ENCODE measurements at regions not wholly inside any gene's neighbourhood (a gene's known extent, or its start where the extent isn't known, plus 50 kb on each side); places are given as distances from the start of the nearest gene placed in this dataset.
A peak's percentile ranks its signal among the peaks of the same experiment; 100 is the strongest.
"Not testable (repeated sequence)": the region's sequence is repeated elsewhere in the genome, so short reads cannot be mapped to it uniquely, and the experiment has no call there.

DNA sequence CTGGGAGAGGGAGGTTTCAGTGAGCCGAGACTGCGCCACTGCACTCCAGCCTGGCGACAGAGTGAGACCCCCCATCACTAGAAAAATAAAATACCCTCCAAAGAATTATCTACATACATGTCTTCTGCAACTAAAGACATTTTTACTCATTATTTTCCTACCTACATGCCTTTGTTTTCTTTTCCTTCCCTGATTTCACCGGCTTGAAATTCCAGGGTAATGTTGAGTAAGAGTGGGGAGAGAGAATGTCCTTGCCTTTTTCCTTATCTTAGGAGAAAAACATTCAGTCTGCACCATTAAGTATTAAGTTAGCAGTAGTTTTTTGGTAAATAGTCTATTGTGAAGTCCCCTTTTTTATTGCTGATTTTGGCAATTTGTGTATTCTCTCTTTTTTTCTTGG lies 82.4 kb upstream of the C15orf39 start:
- Mint-ChIP-seq H3K4me1 (ENCODE audit: low read depth) (peaks cover 24% of the 10 kb centered on the region), H3K9me3 (peaks cover 12% of the 10 kb centered on the region), H3K36me3 (ENCODE audit: low read depth) (peaks cover 23% of the 10 kb centered on the region)
- not testable (repeated sequence) for DNase-seq (ENCODE audit: low spot score); H3K4me3 Mint-ChIP-seq; H3K27ac Mint-ChIP-seq; H3K27me3 Mint-ChIP-seq (ENCODE audit: low read depth)

- no peak overlapping the region for H3K4me3 Mint-ChIP-seq
- H3K4me1 Mint-ChIP-seq (ENCODE audit: low read depth): peaks cover 17% of the 10 kb centered on the region
- H3K27me3 Mint-ChIP-seq (ENCODE audit: low read depth): no peaks in the 10 kb centered on the region
- no peak for DNase-seq (ENCODE audit: low spot score)
- H3K9me3 Mint-ChIP-seq: no peaks in the 10 kb centered on the region
- H3K36me3 Mint-ChIP-seq (ENCODE audit: low read depth): peaks cover 12% of the 10 kb centered on the region
- no peak overlapping the region for H3K27ac Mint-ChIP-seq
These were observed 80.2 kb upstream of the C15orf39 start for GRCh38 chr15:75121491-75121890.

DNA sequence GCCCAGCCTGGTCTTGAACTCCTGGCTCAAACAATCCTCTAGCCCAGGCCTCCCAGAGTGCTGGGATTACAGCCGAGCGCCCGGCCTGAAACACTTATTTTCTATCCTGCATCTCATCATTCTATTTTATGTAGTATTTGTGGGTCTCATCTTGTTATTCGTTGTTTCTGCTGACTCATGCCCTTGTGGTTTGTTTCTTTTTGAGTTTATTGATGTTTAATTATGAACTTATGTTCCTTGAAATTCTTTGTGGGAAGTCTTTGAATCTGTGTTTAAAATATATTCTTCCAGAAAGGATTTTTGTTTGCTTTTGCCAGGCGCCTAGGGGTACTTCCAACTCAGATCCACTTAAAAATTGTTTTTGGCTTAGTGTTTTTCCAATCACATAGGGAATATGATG lies 78.3 kb upstream of the C15orf39 start:
- peaks cover 9% of the 10 kb centered on the region for H3K36me3 Mint-ChIP-seq (ENCODE audit: low read depth)
- no peaks in the 10 kb centered on the region for H3K27me3 Mint-ChIP-seq (ENCODE audit: low read depth)
- DNase-seq (ENCODE audit: low spot score): no peak
- H3K4me1 Mint-ChIP-seq (ENCODE audit: low read depth): peaks cover 20% of the 10 kb centered on the region
- H3K27ac Mint-ChIP-seq: no peak overlapping the region
- no peak overlapping the region for H3K4me3 Mint-ChIP-seq
- no peaks in the 10 kb centered on the region for H3K9me3 Mint-ChIP-seq

- H3K27ac Mint-ChIP-seq; H3K9me3 Mint-ChIP-seq; H3K36me3 Mint-ChIP-seq (ENCODE audit: low read depth); H3K4me3 Mint-ChIP-seq; DNase-seq (ENCODE audit: low spot score); H3K27me3 Mint-ChIP-seq (ENCODE audit: low read depth): not testable (repeated sequence)
- H3K4me1 Mint-ChIP-seq (ENCODE audit: low read depth): peaks cover 26% of the 10 kb centered on the region
These were observed 77.4 kb upstream of the C15orf39 start for GRCh38 chr15:75124278-75124677.

GRCh38 chr15:75125935-75126334 lies 75.7 kb upstream of the C15orf39 start:
- H3K9me3 Mint-ChIP-seq: no peaks in the 10 kb centered on the region
- no peak overlapping the region for H3K27ac Mint-ChIP-seq
- H3K4me1 Mint-ChIP-seq (ENCODE audit: low read depth): peaks cover 41% of the 10 kb centered on the region
- no peak overlapping the region for H3K4me3 Mint-ChIP-seq
- peaks cover 14% of the 10 kb centered on the region for H3K36me3 Mint-ChIP-seq (ENCODE audit: low read depth)
- DNase-seq (ENCODE audit: low spot score): no peak
- no peaks in the 10 kb centered on the region for H3K27me3 Mint-ChIP-seq (ENCODE audit: low read depth)

DNA sequence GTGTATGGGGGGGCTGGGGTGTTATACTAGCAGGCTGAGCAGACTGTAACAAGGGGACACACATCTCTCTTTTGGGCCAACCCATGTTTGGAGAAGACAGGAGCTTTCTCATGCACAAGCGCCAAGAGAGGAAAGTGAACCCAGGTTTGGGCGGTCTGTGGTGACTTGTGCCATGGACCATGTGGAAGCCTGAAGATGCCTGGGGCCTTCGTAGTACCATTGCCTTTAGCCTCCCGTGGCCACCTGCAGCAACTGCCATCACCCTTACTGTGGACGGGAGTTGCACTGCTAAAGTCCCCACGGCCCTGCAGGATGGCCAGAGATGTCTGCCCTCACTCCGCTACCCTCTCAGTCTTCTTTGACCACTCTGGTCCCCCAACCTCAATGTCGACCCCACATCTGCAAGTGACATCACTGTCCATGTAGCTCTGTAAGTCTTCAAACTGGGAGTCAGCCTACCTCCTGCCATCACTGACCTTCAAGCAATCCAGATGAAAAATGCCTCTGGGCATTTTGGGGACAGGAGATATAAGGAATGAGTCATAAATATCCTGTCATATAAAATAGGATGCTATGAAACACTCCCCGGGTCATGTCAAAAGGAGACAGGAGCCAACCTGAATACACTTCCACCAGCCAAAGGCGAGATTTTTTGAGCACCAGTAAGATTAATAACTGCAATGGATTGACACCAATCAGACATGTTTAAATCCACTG lies 74.7 kb upstream of the C15orf39 start:
- Mint-ChIP-seq H3K4me3 (no peak overlapping the region), H3K4me1 (ENCODE audit: low read depth) (peaks cover 42% of the 10 kb centered on the region), H3K27ac (no peak overlapping the region), H3K36me3 (ENCODE audit: low read depth) (peaks cover 9% of the 10 kb centered on the region), H3K27me3 (ENCODE audit: low read depth) (no peaks in the 10 kb centered on the region), H3K9me3 (no peaks in the 10 kb centered on the region)
- DNase-seq (ENCODE audit: low spot score): no peak

DNA sequence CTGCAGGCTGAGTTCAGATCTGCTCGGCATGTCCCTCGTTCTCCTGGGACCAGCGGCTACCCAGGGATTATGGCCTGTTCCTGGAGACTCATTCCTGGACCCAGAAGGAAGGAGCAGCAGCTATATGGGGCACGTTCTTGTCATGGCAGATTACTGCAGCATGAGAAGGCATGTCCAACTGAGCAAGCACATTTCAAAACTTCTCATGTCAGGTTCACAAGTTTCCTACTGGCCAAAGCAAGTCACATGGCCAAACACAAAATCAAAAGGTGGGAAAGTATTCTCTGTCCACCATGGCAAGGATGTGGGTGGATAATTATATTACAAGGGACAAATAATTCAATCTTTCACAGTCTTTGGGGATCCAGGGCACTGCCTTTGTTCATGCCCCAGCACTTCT lies 71.9 kb upstream of the C15orf39 start:
- Mint-ChIP-seq H3K27ac (peak overlapping the region; percentile 80), H3K4me3 (peak overlapping the region; percentile 12), H3K9me3 (no peaks in the 10 kb centered on the region), H3K36me3 (ENCODE audit: low read depth) (peaks cover 6% of the 10 kb centered on the region), H3K4me1 (ENCODE audit: low read depth) (peaks cover 33% of the 10 kb centered on the region), H3K27me3 (ENCODE audit: low read depth) (no peaks in the 10 kb centered on the region)
- no peak for DNase-seq (ENCODE audit: low spot score)

DNA sequence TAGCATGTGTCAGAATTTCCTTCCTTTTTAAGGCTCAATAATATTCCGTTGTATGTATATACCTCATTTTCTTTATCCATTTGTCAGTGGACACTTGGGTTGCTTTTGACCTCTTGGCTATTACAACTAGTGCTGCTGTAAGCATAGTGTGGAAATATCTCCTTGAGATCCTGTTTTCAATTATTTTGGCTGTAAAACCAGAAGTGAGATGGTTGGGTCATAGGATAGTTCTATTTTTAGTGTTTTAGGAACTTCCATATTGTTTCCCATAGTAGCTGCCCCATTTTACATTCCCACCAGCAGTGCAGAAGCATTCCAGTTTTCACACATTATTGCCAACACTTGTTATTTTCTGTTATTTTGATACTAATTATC lies 70.4 kb upstream of the C15orf39 start:
- H3K4me3 Mint-ChIP-seq: peak overlapping the region; percentile 83
- H3K9me3 Mint-ChIP-seq: no peaks in the 10 kb centered on the region
- H3K4me1 Mint-ChIP-seq (ENCODE audit: low read depth): peaks cover 34% of the 10 kb centered on the region
- no peak for DNase-seq (ENCODE audit: low spot score)
- H3K27ac Mint-ChIP-seq: peak overlapping the region; percentile 90
- H3K36me3 Mint-ChIP-seq (ENCODE audit: low read depth): peaks cover 6% of the 10 kb centered on the region
- H3K27me3 Mint-ChIP-seq (ENCODE audit: low read depth): no peaks in the 10 kb centered on the region

DNA sequence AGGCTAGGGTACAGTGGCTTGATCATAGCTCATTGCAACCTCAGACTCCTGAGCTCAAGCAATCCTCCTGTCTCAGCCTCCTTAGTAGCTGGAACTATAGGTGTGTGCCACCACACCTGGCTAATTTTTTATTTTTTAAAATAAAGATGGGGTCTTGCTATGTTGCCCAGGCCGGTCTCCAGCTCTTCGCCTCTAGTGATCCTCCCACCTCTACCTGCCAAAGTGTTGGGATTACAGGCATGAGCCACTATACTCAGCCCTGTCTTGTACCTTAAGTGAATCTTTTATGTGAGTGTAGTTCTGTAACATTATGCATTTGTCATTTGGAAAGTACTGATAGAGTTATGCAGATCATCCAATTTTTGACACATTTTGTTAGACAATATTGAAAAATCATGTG lies 66.9 kb upstream of the C15orf39 start:
- H3K27me3 Mint-ChIP-seq (ENCODE audit: low read depth): no peaks in the 10 kb centered on the region
- H3K4me1 Mint-ChIP-seq (ENCODE audit: low read depth): peaks cover 18% of the 10 kb centered on the region
- H3K4me3 Mint-ChIP-seq: no peak overlapping the region
- H3K36me3 Mint-ChIP-seq (ENCODE audit: low read depth): peaks cover 4% of the 10 kb centered on the region
- no peak overlapping the region for H3K27ac Mint-ChIP-seq
- no peak for DNase-seq (ENCODE audit: low spot score)
- no peaks in the 10 kb centered on the region for H3K9me3 Mint-ChIP-seq

- Mint-ChIP-seq H3K4me1 (ENCODE audit: low read depth) (peaks cover 13% of the 10 kb centered on the region), H3K36me3 (ENCODE audit: low read depth) (peaks cover 8% of the 10 kb centered on the region), H3K27me3 (ENCODE audit: low read depth) (no peaks in the 10 kb centered on the region), H3K9me3 (peaks cover 6% of the 10 kb centered on the region), H3K27ac (no peak overlapping the region), H3K4me3 (no peak overlapping the region)
- DNase-seq (ENCODE audit: low spot score): no peak
These were observed 65.6 kb upstream of the C15orf39 start for GRCh38 chr15:75136118-75136517.

DNA sequence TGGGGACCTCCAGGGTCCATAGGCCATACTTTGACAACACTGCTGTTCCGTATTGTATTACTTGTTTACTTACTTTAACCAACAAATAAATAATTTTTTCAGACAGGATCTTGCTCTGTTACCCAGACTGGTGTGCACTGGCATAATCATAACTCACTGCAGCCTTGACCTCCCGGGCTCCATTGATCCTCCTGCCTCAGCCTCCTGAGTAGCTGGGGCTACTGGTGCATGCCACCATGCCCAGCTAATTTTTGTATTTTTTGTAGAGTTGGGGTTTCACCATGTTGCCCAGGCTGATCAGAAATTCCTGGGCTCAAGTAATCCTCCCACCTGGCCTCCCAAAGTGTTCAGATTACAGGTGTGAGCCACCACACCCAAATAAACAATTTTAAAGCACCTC lies 64.9 kb upstream of the C15orf39 start:
- Mint-ChIP-seq H3K27me3 (ENCODE audit: low read depth) (no peaks in the 10 kb centered on the region), H3K4me3 (no peak overlapping the region), H3K4me1 (ENCODE audit: low read depth) (peaks cover 10% of the 10 kb centered on the region), H3K27ac (no peak overlapping the region), H3K36me3 (ENCODE audit: low read depth) (peaks cover 9% of the 10 kb centered on the region), H3K9me3 (peaks cover 7% of the 10 kb centered on the region)
- no peak for DNase-seq (ENCODE audit: low spot score)

GRCh38 chr15:75138016-75138999 lies 63.4 kb upstream of the C15orf39 start:
- no peaks in the 10 kb centered on the region for H3K27me3 Mint-ChIP-seq (ENCODE audit: low read depth)

DNA sequence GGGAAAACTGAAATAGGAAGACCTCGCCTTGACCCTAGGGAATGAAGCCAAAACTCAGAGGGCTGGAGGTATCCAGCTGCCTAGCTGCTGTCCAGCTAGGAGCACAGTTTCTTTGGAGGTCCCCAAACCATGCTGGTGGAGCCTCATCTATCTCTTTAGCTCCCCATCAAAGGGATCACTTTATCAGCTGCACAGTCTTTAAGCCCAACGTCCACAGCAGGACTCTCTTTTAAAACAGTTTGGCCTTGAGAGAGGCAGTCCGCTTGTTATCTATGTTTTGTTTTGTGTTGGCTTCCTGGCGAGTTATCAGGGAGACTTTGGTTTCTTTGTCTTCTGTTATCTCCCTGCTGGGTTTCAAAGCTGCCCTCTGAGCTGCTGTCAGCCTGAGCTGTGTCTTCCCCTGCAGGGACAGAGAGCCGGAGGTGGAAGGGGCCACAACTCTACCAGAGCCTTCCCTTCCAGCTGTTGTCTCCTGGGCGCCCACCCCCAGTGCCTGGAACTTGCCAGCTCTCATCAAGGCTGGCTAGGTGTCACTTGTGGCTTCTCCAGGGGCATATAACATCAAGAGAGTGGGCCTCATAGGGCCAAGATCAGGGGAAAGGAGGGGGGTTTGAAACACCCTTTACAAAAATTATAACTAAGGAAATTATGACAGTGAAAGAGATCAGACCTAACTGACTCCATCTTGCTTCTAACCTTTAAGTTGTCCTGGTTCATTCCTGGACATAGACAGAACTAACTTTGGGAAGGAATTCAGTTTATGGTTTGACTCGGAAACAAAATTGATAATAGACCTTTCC lies 61.4 kb upstream of the C15orf39 start:
- Mint-ChIP-seq H3K36me3 (ENCODE audit: low read depth) (peaks cover 20% of the 10 kb centered on the region), H3K4me3 (no peak overlapping the region), H3K9me3 (peaks cover 34% of the 10 kb centered on the region), H3K27ac (no peak overlapping the region), H3K4me1 (ENCODE audit: low read depth) (peaks cover 10% of the 10 kb centered on the region), H3K27me3 (ENCODE audit: low read depth) (no peaks in the 10 kb centered on the region)
- DNase-seq (ENCODE audit: low spot score): no peak

More at GRCh38 chr15:75138016-75138999, 63.4 kb upstream of the C15orf39 start:
- Mint-ChIP-seq H3K4me3 (no peak overlapping the region), H3K27ac (no peak overlapping the region), H3K36me3 (ENCODE audit: low read depth) (peaks cover 16% of the 10 kb centered on the region), H3K9me3 (peaks cover 21% of the 10 kb centered on the region), H3K4me1 (ENCODE audit: low read depth) (peaks cover 10% of the 10 kb centered on the region)
- peak; percentile 26 for DNase-seq (ENCODE audit: low spot score)

- Mint-ChIP-seq H3K36me3 (ENCODE audit: low read depth) (peaks cover 20% of the 10 kb centered on the region), H3K27ac (no peak overlapping the region), H3K4me1 (ENCODE audit: low read depth) (peaks cover 8% of the 10 kb centered on the region), H3K4me3 (no peak overlapping the region), H3K9me3 (peaks cover 34% of the 10 kb centered on the region), H3K27me3 (ENCODE audit: low read depth) (no peaks in the 10 kb centered on the region)
- DNase-seq (ENCODE audit: low spot score): no peak
These were observed 59.2 kb upstream of the C15orf39 start for GRCh38 chr15:75142499-75142898.

Measured in T-helper 2 cell treated with Interferon-gamma antibody and Interleukin-4, amounts not matched to agents 5 μg/mL and 100 μg/mL, for 36 hours (primary cell).